DOHH2 (cell line): ENCODE measurements at regions not wholly inside any gene's neighbourhood (a gene's known extent, or its start where the extent isn't known, plus 50 kb on each side); places are given as distances from the start of the nearest gene placed in this dataset.

Experiments used
- EZH2phosphoT487 ChIP-seq: fragments of 200-600 bp; sonication (generic); IDR thresholded peaks from 2 replicates; pipeline ENCODE4 v1.6.1; 2017; ENCODE audit warnings: borderline replicate concordance, mild to moderate bottlenecking, antibody characterized with exemption, low read length, moderate library complexity, mixed read lengths
- TF ChIP-seq, protein P1 (sequence below): fragments of 200-600 bp; sonication (generic); IDR thresholded peaks from one replicate; pipeline ENCODE4 v1.5.1; 2014; ENCODE audit warnings: antibody characterized with exemption, mild to moderate bottlenecking, low read depth, low read length; ENCODE audit not compliant: poor library complexity, severe bottlenecking

DNA sequence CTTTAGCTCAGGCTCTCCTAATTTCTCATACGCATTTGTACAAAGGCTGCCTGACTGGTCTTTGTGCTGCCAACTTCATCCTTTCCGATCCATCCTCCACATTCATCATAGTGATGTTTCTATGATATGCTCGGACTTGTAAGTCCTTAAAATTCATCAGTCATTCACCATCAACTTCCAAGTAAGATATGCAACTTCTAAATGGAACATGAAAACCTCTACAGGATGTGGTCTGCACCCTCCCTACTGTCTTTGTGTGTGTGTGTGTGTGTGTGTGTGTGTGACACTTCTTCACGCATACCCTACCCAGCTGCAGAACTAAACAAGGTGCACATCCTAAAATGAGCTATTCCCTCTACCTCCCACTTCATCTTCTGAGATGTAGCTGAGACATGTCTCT lies 397.9 kb upstream of the NR5A2 start:
- TF ChIP-seq, protein P1, sequence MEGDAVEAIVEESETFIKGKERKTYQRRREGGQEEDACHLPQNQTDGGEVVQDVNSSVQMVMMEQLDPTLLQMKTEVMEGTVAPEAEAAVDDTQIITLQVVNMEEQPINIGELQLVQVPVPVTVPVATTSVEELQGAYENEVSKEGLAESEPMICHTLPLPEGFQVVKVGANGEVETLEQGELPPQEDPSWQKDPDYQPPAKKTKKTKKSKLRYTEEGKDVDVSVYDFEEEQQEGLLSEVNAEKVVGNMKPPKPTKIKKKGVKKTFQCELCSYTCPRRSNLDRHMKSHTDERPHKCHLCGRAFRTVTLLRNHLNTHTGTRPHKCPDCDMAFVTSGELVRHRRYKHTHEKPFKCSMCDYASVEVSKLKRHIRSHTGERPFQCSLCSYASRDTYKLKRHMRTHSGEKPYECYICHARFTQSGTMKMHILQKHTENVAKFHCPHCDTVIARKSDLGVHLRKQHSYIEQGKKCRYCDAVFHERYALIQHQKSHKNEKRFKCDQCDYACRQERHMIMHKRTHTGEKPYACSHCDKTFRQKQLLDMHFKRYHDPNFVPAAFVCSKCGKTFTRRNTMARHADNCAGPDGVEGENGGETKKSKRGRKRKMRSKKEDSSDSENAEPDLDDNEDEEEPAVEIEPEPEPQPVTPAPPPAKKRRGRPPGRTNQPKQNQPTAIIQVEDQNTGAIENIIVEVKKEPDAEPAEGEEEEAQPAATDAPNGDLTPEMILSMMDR, result no peak
- no peak for TF ChIP-seq EZH2phosphoT487
